HG03442 (cell line): ENCODE measurements at regions not wholly inside any gene's neighbourhood (a gene's known extent, or its start where the extent isn't known, plus 50 kb on each side); places are given as distances from the start of the nearest gene placed in this dataset.

Experiments
- ATAC-seq: cut with Tn5 transposase; IDR thresholded peaks from one replicate; pipeline ENCODE4 v1.9.1; 2021; ENCODE audit warnings: mild to moderate bottlenecking, moderate library complexity; ENCODE audit not compliant: unreplicated experiment

- ATAC-seq: no peak
These were observed 126.7 kb downstream of the SOX1 start for GRCh38 chr13:112193463-112194166.

- ATAC-seq: no peak
These were observed 127.2 kb downstream of the SOX1 start for GRCh38 chr13:112194167-112194530.

GRCh38 chr13:112194579-112194978, 127.6 kb downstream of the SOX1 start:
- ATAC-seq: no peak

GRCh38 chr13:112198396-112199010, 131.6 kb downstream of the SOX1 start:
- ATAC-seq: no peak

- no peak for ATAC-seq
These were observed 133.3 kb downstream of the SOX1 start for GRCh38 chr13:112200200-112200599.

- no peak for ATAC-seq
These were observed 135.3 kb downstream of the SOX1 start for GRCh38 chr13:112202266-112202665.

- no peak for ATAC-seq
These were observed 136.0 kb downstream of the SOX1 start for GRCh38 chr13:112202966-112203365.

GRCh38 chr13:112203614-112204013, 136.7 kb downstream of the SOX1 start:
- ATAC-seq: no peak

GRCh38 chr13:112204346-112205327, 137.7 kb downstream of the SOX1 start:
- no peak for ATAC-seq

- no peak for ATAC-seq
These were observed 139.0 kb downstream of the SOX1 start for GRCh38 chr13:112205990-112206389.

- no peak for ATAC-seq
These were observed 140.2 kb downstream of the SOX1 start for GRCh38 chr13:112207129-112207528.

GRCh38 chr13:112208656-112209055, 141.7 kb downstream of the SOX1 start:
- no peak for ATAC-seq

- no peak for ATAC-seq
These were observed 142.3 kb downstream of the SOX1 start for GRCh38 chr13:112209266-112209665.

- ATAC-seq: no peak
These were observed 142.8 kb downstream of the SOX1 start for GRCh38 chr13:112209711-112210110.

GRCh38 chr13:112210371-112210770, 143.4 kb downstream of the SOX1 start:
- no peak for ATAC-seq

GRCh38 chr13:112212533-112212932, 145.6 kb downstream of the SOX1 start:
- no peak for ATAC-seq

- no peak for ATAC-seq
These were observed 146.7 kb downstream of the SOX1 start for GRCh38 chr13:112213467-112214255.

GRCh38 chr13:112215871-112216270, 148.9 kb downstream of the SOX1 start:
- ATAC-seq: no peak

GRCh38 chr13:112217431-112217830, 150.5 kb downstream of the SOX1 start:
- no peak for ATAC-seq

GRCh38 chr13:112218416-112218815, 151.5 kb downstream of the SOX1 start:
- ATAC-seq: no peak

GRCh38 chr13:112219740-112220139, 152.8 kb downstream of the SOX1 start:
- ATAC-seq: no peak
